GM12864 (cell line): ENCODE measurements at regions not wholly inside any gene's neighbourhood (a gene's known extent, or its start where the extent isn't known, plus 50 kb on each side); places are given as distances from the start of the nearest gene placed in this dataset.
"Not testable (repeated sequence)": the region's sequence is repeated elsewhere in the genome, so short reads cannot be mapped to it uniquely, and the experiment has no call there.

Source experiments
- DNase-seq: peaks from one replicate; pipeline ENCODE4 v3.0.0-alpha.2; 2011; ENCODE audit warnings: low read depth
- H3K4me3 ChIP-seq: 2 replicates; pipeline ENCODE4 v1.5.1; 2011; ENCODE audit warnings: mild to moderate bottlenecking, low read depth, low read length, control low read depth
- CTCF ChIP-seq: IDR thresholded peaks from 2 replicates; pipeline ENCODE4 v1.5.1; 2011; ENCODE audit warnings: low read depth, mild to moderate bottlenecking, moderate library complexity, low read length, control low read depth, inconsistent platforms; ENCODE audit errors: missing control alignments

GRCh38 chr11:96567176-96567575 lies 177.4 kb downstream of the JRKL start:
- no peak overlapping the region for H3K4me3 ChIP-seq
- DNase-seq = no peak
- TF ChIP-seq CTCF = no peak

- DNase-seq = no peak
- no peak for TF ChIP-seq CTCF
- H3K4me3 ChIP-seq = no peak overlapping the region
Measured at GRCh38 chr11:96567667-96568066, 177.9 kb downstream of the JRKL start.

DNA sequence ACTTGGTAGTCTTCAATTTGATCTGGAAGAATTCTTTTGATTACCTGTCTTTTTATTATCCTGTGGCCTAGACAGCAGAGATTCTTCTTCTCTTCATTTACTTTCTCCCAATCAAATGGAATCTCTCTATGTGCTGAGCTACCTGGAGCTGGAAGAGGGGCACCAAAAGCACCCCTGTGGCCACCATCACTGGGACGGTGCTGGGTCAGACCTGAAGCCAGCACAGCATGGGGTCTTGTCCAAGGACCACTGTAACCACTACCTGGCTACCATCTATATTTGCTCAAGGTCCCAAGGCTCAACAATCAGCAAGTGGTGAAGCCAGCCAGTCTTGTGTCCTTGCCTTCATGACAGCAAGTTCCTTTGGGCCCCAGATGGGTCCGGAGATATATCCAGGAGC lies 186.6 kb downstream of the JRKL start:
- TF ChIP-seq CTCF = no peak
- H3K4me3 ChIP-seq = no peak overlapping the region
- DNase-seq = no peak

GRCh38 chr11:96578379-96578778 lies 188.6 kb downstream of the JRKL start:
- TF ChIP-seq CTCF = no peak
- no peak overlapping the region for H3K4me3 ChIP-seq
- no peak for DNase-seq

GRCh38 chr11:96579656-96580055 lies 189.8 kb downstream of the JRKL start:
- no peak for TF ChIP-seq CTCF
- DNase-seq = no peak
- no peak overlapping the region for H3K4me3 ChIP-seq

GRCh38 chr11:96580476-96581040 lies 190.7 kb downstream of the JRKL start:
- DNase-seq = no peak
- TF ChIP-seq CTCF = no peak

DNA sequence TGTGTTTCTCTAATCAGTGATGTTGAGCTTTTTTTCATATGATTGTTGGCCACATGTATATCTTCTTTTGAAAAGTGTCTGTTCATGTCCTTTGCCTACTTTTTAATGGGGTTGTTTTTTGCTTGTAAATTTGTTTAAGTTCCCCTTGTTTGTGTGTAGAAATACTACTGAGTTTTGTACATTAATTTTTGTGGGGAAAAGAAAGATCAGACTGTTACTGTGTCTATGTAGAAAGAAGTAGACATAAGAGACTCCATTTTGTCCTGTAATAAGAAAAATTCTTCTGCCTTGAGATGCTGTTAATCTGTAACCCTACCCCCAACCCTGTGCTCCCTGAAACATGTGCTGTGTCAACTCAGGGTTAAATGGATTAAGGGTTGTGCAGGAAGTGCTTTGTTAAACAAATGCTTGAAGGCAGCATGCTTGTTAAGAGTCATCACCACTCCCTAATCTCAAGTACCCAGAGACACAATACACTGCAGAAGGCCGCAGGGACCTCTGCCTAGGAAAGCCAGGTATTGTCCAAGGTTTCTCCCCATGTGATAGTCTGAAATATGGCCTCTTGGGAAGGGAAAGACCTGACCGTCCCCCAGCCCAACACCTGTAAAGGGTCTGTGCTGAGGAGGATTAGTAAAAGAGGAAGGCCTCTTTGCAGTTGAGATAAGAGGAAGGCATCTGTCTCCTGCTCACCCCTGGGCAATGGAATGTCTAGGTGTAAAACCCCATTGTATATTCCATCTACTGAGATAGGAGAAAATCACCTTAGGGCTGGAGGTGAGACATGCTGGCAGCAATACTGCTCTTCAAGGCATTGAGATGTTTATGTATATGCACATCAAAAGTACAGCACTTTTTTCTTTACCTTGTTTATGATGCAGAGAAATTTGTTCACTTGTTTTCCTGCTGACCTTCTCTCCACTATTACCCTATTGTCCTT lies 196.4 kb downstream of the JRKL start:
- H3K4me3 ChIP-seq, DNase-seq: not testable (repeated sequence)

More at GRCh38 chr11:96580476-96581040, 190.7 kb downstream of the JRKL start:
- H3K4me3 ChIP-seq = no peak overlapping the region

GRCh38 chr11:96588793-96589192 lies 199.0 kb downstream of the JRKL start:
- H3K4me3 ChIP-seq, DNase-seq: not testable (repeated sequence)
